Panc1 (cell line): ENCODE measurements at regions not wholly inside any gene's neighbourhood (a gene's known extent, or its start where the extent isn't known, plus 50 kb on each side); places are given as distances from the start of the nearest gene placed in this dataset.

Source experiments
- ATAC-seq: fragments of 200-7000 bp; cut with Tn5 transposase; 2 replicates; pipeline ENCODE4 v1.9.1; 2020; ENCODE audit warnings: mild to moderate bottlenecking, moderate library complexity
- BruUV-seq: library from RNA; stranded (reverse); fragments of 400-500 nt; replicated peaks from 2 replicates; lab custom pipeline; 2021; lab: Mats Ljungman, UMichigan
- CTCF ChIA-PET: fragments of 300-600 bp; sonication (Branson Sonifier 250); formaldehyde crosslinking; loops from one replicate; lab custom pipeline; 2022; ENCODE audit warnings: antibody characterized with exemption; lab: Charles Lee
- POLR2A ChIA-PET: fragments of 300-600 bp; sonication (Branson Sonifier 250); formaldehyde crosslinking; loops from one replicate; lab custom pipeline; 2022; ENCODE audit warnings: antibody characterized with exemption; lab: Charles Lee
- DNase-seq: peaks from one replicate; pipeline ENCODE4 v3.0.0-alpha.2; 2010; ENCODE audit warnings: low read depth, low spot score
- H3K27ac ChIP-seq: 2 replicates; pipeline ENCODE4 v1.5.1; 2011; ENCODE audit warnings: mild to moderate bottlenecking, low read length, inconsistent platforms
- H3K27me3 ChIP-seq: fragments of 200-500 bp; sonication (Bioruptor generic); 2 replicates; pipeline ENCODE4 v1.6.0; 2014; ENCODE audit warnings: low read length, inconsistent platforms; ENCODE audit not compliant: control insufficient read depth, insufficient read depth
- H3K36me3 ChIP-seq: fragments of 200-500 bp; sonication (Bioruptor generic); 2 replicates; pipeline ENCODE4 v1.5.1; 2014; ENCODE audit warnings: inconsistent platforms, mild to moderate bottlenecking, low read length, moderate library complexity; ENCODE audit not compliant: control insufficient read depth, insufficient read depth
- H3K4me1 ChIP-seq: 2 replicates; pipeline ENCODE4 v1.5.1; 2011; ENCODE audit warnings: inconsistent platforms, mild to moderate bottlenecking, low read length, moderate library complexity; ENCODE audit not compliant: control insufficient read depth, insufficient read depth
- H3K4me3 ChIP-seq, 2 experiments: 2 replicates each; pipeline ENCODE4 v1.5.1; 2011 to 2012; ENCODE audit warnings: low read depth in 2 of 2, low read length in 2 of 2, mild to moderate bottlenecking in 2 of 2, inconsistent platforms in 1 of 2, moderate library complexity in 1 of 2
- H3K9me3 ChIP-seq: fragments of 200-500 bp; sonication (Bioruptor generic); 2 replicates; pipeline ENCODE4 v1.5.1; 2014; ENCODE audit warnings: low read depth, mild to moderate bottlenecking, inconsistent platforms, low read length, moderate library complexity; ENCODE audit not compliant: control insufficient read depth, insufficient read depth
- POLR2AphosphoS5 ChIP-seq: IDR thresholded peaks from 2 replicates; pipeline ENCODE4 v1.6.1; 2012; ENCODE audit warnings: mild to moderate bottlenecking, low read depth, low read length, moderate library complexity
- REST ChIP-seq, 2 experiments: IDR thresholded peaks; 2 replicates each; pipeline ENCODE4 v1.6.1; 2011 to 2012; ENCODE audit warnings: low read depth in 2 of 2, control low read depth in 1 of 2, low read length in 1 of 2, mild to moderate bottlenecking in 1 of 2, moderate library complexity in 1 of 2; ENCODE audit not compliant: insufficient read depth in 1 of 2
- SIN3A ChIP-seq: IDR thresholded peaks from 2 replicates; pipeline ENCODE4 v1.6.1; 2012; ENCODE audit warnings: low read depth, mild to moderate bottlenecking, low read length, moderate library complexity, borderline replicate concordance; ENCODE audit not compliant: insufficient read depth
- TCF7L2 ChIP-seq: IDR thresholded peaks from 2 replicates; pipeline ENCODE4 v1.6.1; 2011; ENCODE audit warnings: mild to moderate bottlenecking, low read depth, low read length, inconsistent platforms
- in situ Hi-C: cut with HindIII; loops from 2 replicates; pipeline ENCODE4 v1.10.0; 2016; ENCODE audit warnings: low sequenced_read_pairs, low pct_unique_long_range_greater_than_20kb
- intact Hi-C: fragments of 100-400 bp; cut with micrococcal nuclease; formaldehyde crosslinking; loops from one replicate; pipeline ENCODE4 v1.10.0; 2022; ENCODE audit not compliant: unreplicated experiment
- TF ChIP-seq, protein P1 (sequence below): fragments of 450-650 bp; IDR thresholded peaks from 2 replicates; pipeline ENCODE4 v1.5.1; 2017; ENCODE audit warnings: mild to moderate bottlenecking

- H3K27me3 ChIP-seq, result no peaks in the 10 kb centered on the region
- no TSS peak for BruUV-seq
- in situ Hi-C loops, result no loop called here
- intact Hi-C loops, result no loop called here
- no peaks in the 10 kb centered on the region for H3K36me3 ChIP-seq
- H3K4me1 ChIP-seq, result no peaks in the 10 kb centered on the region
- ATAC-seq (no peak), DNase-seq (no peak)
- ChIA-PET POLR2A (no interaction called here), CTCF (interaction anchor here (0.6 kb wide), 1 partner anchor 85 kb away, joined by 3 read pairs; no protein-coding TSS in a partner anchor)
- no peaks in the 10 kb centered on the region for H3K9me3 ChIP-seq
- no peak overlapping the region for H3K4me3 ChIP-seq
- TF ChIP-seq REST (IDR thresholded peaks at IDR 0.05; ENCODE audit: insufficient read depth in 1 of 2, low read depth in 2 of 2, low read length in 1 of 2), result no peak
- TF ChIP-seq TCF7L2, result no peak
- TF ChIP-seq SIN3A, result no peak
- TF ChIP-seq, protein P1, sequence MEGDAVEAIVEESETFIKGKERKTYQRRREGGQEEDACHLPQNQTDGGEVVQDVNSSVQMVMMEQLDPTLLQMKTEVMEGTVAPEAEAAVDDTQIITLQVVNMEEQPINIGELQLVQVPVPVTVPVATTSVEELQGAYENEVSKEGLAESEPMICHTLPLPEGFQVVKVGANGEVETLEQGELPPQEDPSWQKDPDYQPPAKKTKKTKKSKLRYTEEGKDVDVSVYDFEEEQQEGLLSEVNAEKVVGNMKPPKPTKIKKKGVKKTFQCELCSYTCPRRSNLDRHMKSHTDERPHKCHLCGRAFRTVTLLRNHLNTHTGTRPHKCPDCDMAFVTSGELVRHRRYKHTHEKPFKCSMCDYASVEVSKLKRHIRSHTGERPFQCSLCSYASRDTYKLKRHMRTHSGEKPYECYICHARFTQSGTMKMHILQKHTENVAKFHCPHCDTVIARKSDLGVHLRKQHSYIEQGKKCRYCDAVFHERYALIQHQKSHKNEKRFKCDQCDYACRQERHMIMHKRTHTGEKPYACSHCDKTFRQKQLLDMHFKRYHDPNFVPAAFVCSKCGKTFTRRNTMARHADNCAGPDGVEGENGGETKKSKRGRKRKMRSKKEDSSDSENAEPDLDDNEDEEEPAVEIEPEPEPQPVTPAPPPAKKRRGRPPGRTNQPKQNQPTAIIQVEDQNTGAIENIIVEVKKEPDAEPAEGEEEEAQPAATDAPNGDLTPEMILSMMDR, result no peak
- no peak for TF ChIP-seq POLR2AphosphoS5
- no peak overlapping the region for H3K27ac ChIP-seq
These were observed 86.4 kb downstream of the MRM1 start for GRCh38 chr17:36687736-36688135.

GRCh38 chr17:36689089-36689667, 87.8 kb downstream of the MRM1 start:
- in situ Hi-C loops, result no loop called here
- Histone ChIP-seq H3K4me1 (no peaks in the 10 kb centered on the region), H3K27me3 (no peaks in the 10 kb centered on the region), H3K27ac (no peak overlapping the region), H3K9me3 (no peaks in the 10 kb centered on the region), H3K4me3 (no peak overlapping the region), H3K36me3 (no peaks in the 10 kb centered on the region)
- intact Hi-C loops, result no loop called here
- ChIA-PET CTCF (no interaction called here), POLR2A (no interaction called here)
- TF ChIP-seq TCF7L2, result no peak
- TF ChIP-seq, protein P1, result no peak
- no peak for TF ChIP-seq POLR2AphosphoS5
- TF ChIP-seq SIN3A, result no peak
- TF ChIP-seq REST (IDR thresholded peaks at IDR 0.05; ENCODE audit: insufficient read depth in 1 of 2, low read depth in 2 of 2, low read length in 1 of 2), result no peak
- DNase-seq (no peak), ATAC-seq (no peak)
- no TSS peak for BruUV-seq
